B cell (primary cell): ENCODE measurements at regions not wholly inside any gene's neighbourhood (a gene's known extent, or its start where the extent isn't known, plus 50 kb on each side); places are given as distances from the start of the nearest gene placed in this dataset.

Experiments used
- ATAC-seq: fragments of 200-7000 bp; cut with Tn5 transposase; one replicate; pipeline ENCODE4 v1.10.0; 2021; ENCODE audit warnings: low read depth, mild to moderate bottlenecking, moderate number of reproducible peaks, moderate library complexity
- CTCF ChIA-PET: fragments of 350-600 bp; sonication (Branson Sonifier 250); formaldehyde crosslinking; loops from one replicate; lab custom pipeline; 2021; ENCODE audit warnings: antibody characterized with exemption, inconsistent platforms; lab: Charles Lee
- POLR2A ChIA-PET: fragments of 350-600 bp; sonication (Branson Sonifier 250); formaldehyde crosslinking; loops from one replicate; lab custom pipeline; 2021; ENCODE audit warnings: antibody characterized with exemption; lab: Charles Lee
- DNase-seq: peaks from one replicate; pipeline ENCODE4 v3.0.0; 2013
- H2AFZ ChIP-seq: 2 replicates; pipeline ENCODE4 v1.6.1; 2012; ENCODE audit warnings: mild to moderate bottlenecking, low read depth, low read length; ENCODE audit not compliant: insufficient read depth, poor library complexity, severe bottlenecking
- H3K27ac ChIP-seq, 2 donors: 1 replicate in 1 of 2; 2 replicates in 1 of 2; pipeline ENCODE4 v1.5.1; 2012 to 2013; ENCODE audit warnings: low read length in 2 of 2, mild to moderate bottlenecking in 2 of 2, moderate library complexity in 1 of 2
- H3K27me3 ChIP-seq, 4 experiments: fragments of 200-600 bp in 1 of 4; sonication (generic) in 1 of 4; replicated peaks in 1 of 4; 1 replicate in 2 of 4; 2 replicates in 2 of 4; pipeline versions ENCODE4 v1.6.1 to v1.7.0; 2013 to 2016; ENCODE audit warnings: low read length in 3 of 4, mild to moderate bottlenecking in 2 of 4, mixed read lengths in 1 of 4, moderate library complexity in 1 of 4; ENCODE audit not compliant: insufficient read depth in 4 of 4, control insufficient read depth in 3 of 4; ENCODE audit errors: control extremely low read depth in 1 of 4
- H3K36me3 ChIP-seq, 2 experiments: replicated peaks in 1 of 2; 1 replicate in 1 of 2; 2 replicates in 1 of 2; pipeline versions ENCODE4 v1.6.1 to v1.7.1; 2013; ENCODE audit warnings: low read length in 1 of 2; ENCODE audit not compliant: insufficient read depth in 2 of 2, control insufficient read depth in 1 of 2; ENCODE audit errors: control extremely low read depth in 1 of 2, extremely low read depth in 1 of 2
- H3K4me1 ChIP-seq, 2 donors: fragments of 200-600 bp in 1 of 2; sonication (generic) in 1 of 2; 1 replicate in 1 of 2; 2 replicates in 1 of 2; pipeline versions ENCODE4 v1.5.1 to v1.6.1; 2013 to 2017; ENCODE audit warnings: low read length in 2 of 2; ENCODE audit not compliant: control insufficient read depth in 2 of 2, insufficient read depth in 2 of 2
- H3K4me2 ChIP-seq: replicated peaks from 2 replicates; pipeline ENCODE3; 2012; ENCODE audit warnings: mild to moderate bottlenecking, low read depth, low read length; ENCODE audit not compliant: poor library complexity, severe bottlenecking
- H3K4me3 ChIP-seq, 5 experiments: fragments of 200-600 bp in 1 of 5; sonication (generic) in 1 of 5; 1 replicate in 3 of 5; 2 replicates in 2 of 5; pipeline versions ENCODE4 v1.5.1 to v1.7.0; 2011 to 2016; ENCODE audit warnings: low read length in 4 of 5, mild to moderate bottlenecking in 4 of 5, low read depth in 2 of 5, control low read depth in 1 of 5, moderate library complexity in 1 of 5; ENCODE audit not compliant: insufficient read depth in 1 of 5; ENCODE audit errors: control extremely low read depth in 1 of 5, extremely low read depth in 1 of 5
- H3K79me2 ChIP-seq: fragments of 200-600 bp; sonication (generic); one replicate; pipeline ENCODE4 v1.6.0; 2016; ENCODE audit warnings: low read length; ENCODE audit not compliant: control insufficient read depth, insufficient read depth
- H3K9ac ChIP-seq: fragments of 200-600 bp; sonication (generic); 2 replicates; pipeline ENCODE4 v1.6.1; 2017; ENCODE audit warnings: mild to moderate bottlenecking, low read length, moderate library complexity
- H3K9me3 ChIP-seq, 3 donors: one replicate each; pipeline versions ENCODE4 v1.6.1 to v1.7.1; 2013; ENCODE audit warnings: low read length in 2 of 3; ENCODE audit not compliant: control insufficient read depth in 2 of 3, insufficient read depth in 1 of 3; ENCODE audit errors: control extremely low read depth in 1 of 3
- H4K20me1 ChIP-seq: 2 replicates; pipeline ENCODE4 v1.6.0; 2012; ENCODE audit warnings: mild to moderate bottlenecking, low read length; ENCODE audit not compliant: insufficient read depth, control insufficient read depth, poor library complexity, severe bottlenecking
- H3K27ac Mint-ChIP-seq: one replicate; pipeline ENCODE4 v1.8.0; 2021; ENCODE audit warnings: mixed read lengths
- H3K27me3 Mint-ChIP-seq: one replicate; pipeline ENCODE4 v1.8.0; 2021; ENCODE audit warnings: mixed read lengths
- H3K4me1 Mint-ChIP-seq: one replicate; pipeline ENCODE4 v1.8.0; 2021; ENCODE audit warnings: mixed read lengths
- H3K4me3 Mint-ChIP-seq: one replicate; pipeline ENCODE4 v1.8.0; 2021; ENCODE audit warnings: mixed read lengths
- H3K9me3 Mint-ChIP-seq: one replicate; pipeline ENCODE4 v1.8.0; 2022; ENCODE audit warnings: mixed read lengths; ENCODE audit not compliant: insufficient read depth
- CTCF ChIP-seq: fragments of 200-600 bp; IDR thresholded peaks from one replicate; pipeline ENCODE4 v1.8.0; 2022; ENCODE audit warnings: antibody characterized with exemption, mild to moderate bottlenecking
- EZH2 ChIP-seq: IDR thresholded peaks from 2 replicates; pipeline ENCODE4 v1.6.1; 2012; ENCODE audit warnings: borderline replicate concordance, low read depth, mild to moderate bottlenecking, moderate library complexity, low read length; ENCODE audit not compliant: insufficient read depth, poor library complexity, severe bottlenecking
- WGBS: methylation state at CpG from one replicate; pipeline ENCODE4 v1.1.5; 2013; ENCODE audit warnings: missing lambda C conversion rate; ENCODE audit not compliant: insufficient coverage; 5-methylcytosine and 5-hydroxymethylcytosine counted together
- intact Hi-C: fragments of 100-400 bp; cut with micrococcal nuclease; formaldehyde crosslinking; loops from one replicate; pipeline ENCODE4 v1.10.0; 2022

- ChIA-PET CTCF (no interaction called here), POLR2A (no interaction called here)
- Mint-ChIP-seq H3K27ac (no peak overlapping the region), H3K27me3 (no peaks in the 10 kb centered on the region), H3K4me1 (no peaks in the 10 kb centered on the region), H3K4me3 (no peak overlapping the region), H3K9me3 (no peaks in the 10 kb centered on the region)
- DNase-seq (no peak), ATAC-seq (no peak)
- H3K4me2 ChIP-seq, result no peak overlapping the region
- H2AFZ ChIP-seq, result no peak overlapping the region
- no peaks in the 10 kb centered on the region for H4K20me1 ChIP-seq
- no peak overlapping the region for H3K27ac ChIP-seq
- H3K9ac ChIP-seq, result no peak overlapping the region
- WGBS, result no CpG with 5 or more reads among the region's 2 CpGs
- H3K9me3 ChIP-seq, result no peaks in the 10 kb centered on the region
- H3K27me3 ChIP-seq, result no peaks in the 10 kb centered on the region
- H3K4me3 ChIP-seq, result no peak overlapping the region
- H3K36me3 ChIP-seq, result no peaks in the 10 kb centered on the region
- no peaks in the 10 kb centered on the region for H3K79me2 ChIP-seq
- no peak for TF ChIP-seq EZH2
- TF ChIP-seq CTCF, result no peak
- intact Hi-C loops, result no loop called here
- H3K4me1 ChIP-seq, result no peaks in the 10 kb centered on the region
Observed at GRCh38 chr1:232524056-232524455, 105.9 kb downstream of the SIPA1L2 start.

GRCh38 chr1:232522189-232522588 lies 107.7 kb downstream of the SIPA1L2 start:
- H3K27ac ChIP-seq, result no peak overlapping the region
- no peak overlapping the region for H3K27ac Mint-ChIP-seq

More at GRCh38 chr1:232522189-232522588, 107.7 kb downstream of the SIPA1L2 start:
- CTCF ChIA-PET, result no interaction called here
- Histone ChIP-seq H3K4me3 (no peak overlapping the region), H3K27me3 (peaks cover 0 to 2% (median 0%) of the 10 kb centered on the region in 4 experiments), H3K79me2 (no peaks in the 10 kb centered on the region), H3K9ac (no peak overlapping the region), H4K20me1 (no peaks in the 10 kb centered on the region), H3K4me1 (no peaks in the 10 kb centered on the region), H3K9me3 (no peaks in the 10 kb centered on the region), H3K36me3 (no peaks in the 10 kb centered on the region), H2AFZ (no peak overlapping the region), H3K4me2 (no peak overlapping the region)
- intact Hi-C loops, result no loop called here
- Mint-ChIP-seq H3K9me3 (no peaks in the 10 kb centered on the region), H3K4me1 (no peaks in the 10 kb centered on the region), H3K4me3 (no peak overlapping the region), H3K27me3 (no peaks in the 10 kb centered on the region)
- ATAC-seq (no peak), DNase-seq (no peak)
- 100% methylated on average over 1 of the region's 1 CpG for WGBS
- TF ChIP-seq EZH2, result no peak
- no peak for TF ChIP-seq CTCF
- POLR2A ChIA-PET, result no interaction called here
